COLO829 (cell line): ENCODE measurements at regions not wholly inside any gene's neighbourhood (a gene's known extent, or its start where the extent isn't known, plus 50 kb on each side); places are given as distances from the start of the nearest gene placed in this dataset.
"Not testable (repeated sequence)": the region's sequence is repeated elsewhere in the genome, so short reads cannot be mapped to it uniquely, and the experiment has no call there.

Experiments
- DNase-seq: peaks from one replicate; pipeline ENCODE4 v3.0.0; 2012; ENCODE audit warnings: low spot score

DNA sequence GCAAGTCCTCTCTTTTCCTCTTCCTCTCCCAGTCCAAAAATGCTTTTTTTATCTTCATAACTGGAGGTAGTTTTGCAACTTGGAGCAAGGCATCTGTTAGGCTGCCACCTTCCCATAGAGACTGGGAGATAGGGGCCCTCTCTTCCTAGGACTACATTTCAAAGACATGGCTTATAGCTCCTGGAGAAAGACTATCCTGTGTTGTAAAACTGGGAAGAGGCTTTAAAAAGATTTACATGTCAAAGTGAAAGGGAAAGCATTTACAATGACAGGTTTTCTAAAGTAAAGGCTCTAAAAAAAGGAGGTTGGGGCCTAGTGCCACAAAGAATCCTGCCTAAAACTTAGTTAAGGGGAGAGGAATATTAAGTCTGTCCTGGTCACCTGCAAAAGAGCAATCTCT, 82.2 kb upstream of the SEMA3E start:
- no peak for DNase-seq

DNA sequence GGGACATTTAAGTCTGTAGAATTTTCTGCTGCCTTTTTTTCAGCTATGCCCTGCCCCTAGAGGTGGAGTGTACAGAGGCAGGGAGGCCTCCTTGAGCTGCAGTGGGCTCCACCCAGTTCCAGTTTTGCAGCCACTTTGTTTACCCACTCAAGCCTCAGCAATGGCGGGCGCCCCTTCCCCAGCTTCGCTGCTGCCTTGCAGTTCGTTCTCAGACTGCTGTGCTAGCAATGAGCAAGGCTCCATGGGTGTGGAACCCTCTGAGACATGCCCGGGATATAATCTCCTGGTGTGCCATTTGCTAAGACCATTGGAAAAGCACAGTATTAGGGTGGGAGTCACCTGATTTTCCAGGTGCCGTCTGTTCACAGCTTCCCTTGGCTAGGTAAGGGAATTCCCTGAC, 68.0 kb upstream of the SEMA3E start:
- not testable (repeated sequence) for DNase-seq

DNA sequence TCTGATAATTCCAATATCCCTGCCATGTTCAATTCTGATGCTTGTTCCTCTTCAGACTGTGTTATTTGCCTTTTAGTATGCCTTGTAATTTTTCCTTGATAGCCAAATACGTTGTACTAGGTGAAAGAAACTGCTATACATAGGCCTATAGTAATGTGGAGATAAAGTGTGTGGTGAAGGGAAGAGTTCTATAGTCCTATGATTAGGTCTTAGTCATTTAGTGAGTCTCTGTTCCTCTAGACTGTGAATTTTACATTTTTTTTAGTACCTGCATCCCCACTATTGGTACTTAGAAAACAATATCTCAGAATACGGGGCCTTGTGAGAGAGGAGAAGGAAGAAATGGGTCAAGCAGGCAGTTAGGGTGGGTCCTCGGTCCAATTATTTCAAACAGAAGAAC, 59.6 kb upstream of the SEMA3E start:
- DNase-seq = no peak

DNA sequence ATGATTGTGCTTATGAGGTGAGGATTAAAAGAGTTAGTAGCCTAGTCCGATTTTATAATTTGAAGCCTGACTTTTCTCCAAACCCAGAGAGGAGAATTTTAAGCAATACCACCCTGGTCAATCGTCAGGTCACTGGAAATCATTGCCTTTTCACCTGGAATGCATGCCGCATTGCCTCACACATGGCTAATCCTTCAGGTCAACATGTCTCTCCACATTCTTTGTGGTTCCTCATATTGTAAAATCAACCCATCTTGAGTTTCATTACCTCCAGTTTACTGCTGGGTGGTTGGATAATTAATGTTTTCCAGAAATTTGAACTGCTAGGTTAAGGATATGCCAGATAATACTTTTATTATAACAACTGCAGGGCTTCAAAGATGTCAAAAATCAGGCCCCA, 55.6 kb upstream of the SEMA3E start:
- no peak for DNase-seq

DNA sequence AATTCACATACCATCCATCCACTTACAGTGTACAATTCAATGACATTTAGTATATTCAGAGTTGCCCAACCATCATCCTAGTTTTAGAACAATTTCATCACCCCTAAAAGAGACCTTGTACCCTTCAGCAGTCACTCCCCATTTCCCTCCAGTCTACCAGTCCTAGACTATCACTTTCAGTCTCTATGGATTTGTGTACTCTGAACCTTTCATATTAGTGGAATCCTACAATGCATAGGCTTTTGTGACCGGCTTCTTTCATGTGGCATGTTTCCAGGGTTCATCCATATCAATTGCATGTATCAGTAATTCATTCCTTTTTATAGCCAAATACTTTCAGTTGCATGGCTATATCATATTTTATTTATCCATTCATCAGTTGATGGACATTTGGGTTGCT, 53.5 kb upstream of the SEMA3E start:
- no peak for DNase-seq

DNA sequence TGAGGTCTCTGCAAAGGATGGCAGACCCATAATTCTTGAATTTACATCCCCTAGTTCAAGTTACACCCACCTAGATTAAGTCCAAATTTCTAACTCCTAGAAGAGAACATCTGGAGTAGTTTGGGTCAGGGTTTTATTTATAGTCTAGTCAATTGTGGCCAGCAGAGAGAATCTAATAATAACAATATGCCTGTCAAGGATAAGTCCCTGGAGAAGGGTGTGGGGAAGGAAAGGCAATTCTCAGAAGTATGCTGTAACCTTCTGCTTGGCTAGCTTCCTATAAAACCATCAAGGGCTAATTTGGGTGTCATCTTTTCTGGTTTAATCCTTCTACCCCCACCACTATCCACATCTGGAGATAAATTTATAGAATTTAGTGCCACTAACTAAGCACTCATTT, 52.8 kb upstream of the SEMA3E start:
- DNase-seq = no peak
